ENCODE measurements at regions not wholly inside any gene's neighbourhood (a gene's known extent, or its start where the extent isn't known, plus 50 kb on each side); places are given as distances from the start of the nearest gene placed in this dataset.

DNA sequence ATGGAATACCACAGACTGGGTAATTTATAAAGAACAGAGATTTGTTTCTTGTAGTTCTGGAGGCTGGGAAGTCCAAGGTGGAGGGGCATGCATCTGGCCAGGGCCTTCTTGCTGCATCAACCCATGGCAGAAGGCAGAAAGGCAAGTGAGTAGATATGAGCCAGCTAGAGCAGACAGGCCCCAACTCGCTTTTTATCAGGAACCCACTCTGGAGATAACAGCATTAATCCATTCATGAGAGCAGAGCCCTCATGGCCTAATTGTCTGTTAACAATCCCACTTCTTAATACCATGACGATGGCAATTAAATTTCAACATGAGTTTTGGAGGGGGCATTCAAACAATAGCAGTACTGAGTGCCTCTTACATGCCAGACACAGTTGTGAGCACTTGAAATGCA is 87.2 kb upstream of the SOX13 start:
- intact Hi-C loops (cut with micrococcal nuclease) (no loop called here), dilution Hi-C loops (cut with MboI; ENCODE audit: extremely low pct_ligation_motif_present, low sequenced_read_pairs) (no loop called here)
- no peak for FAIRE-seq

More for the DNA sequence above, 87.2 kb upstream of the SOX13 start:
- no peak for DNase-seq (ENCODE audit: low read depth, low spot score)
- Histone ChIP-seq H3K9ac (replicated peaks; ENCODE audit: extremely low read depth, insufficient read depth, low read length) (no peak overlapping the region), H3K79me2 (ENCODE audit: control insufficient read depth, insufficient read depth, low read length) (no peaks in the 10 kb centered on the region), H4K20me1 (replicated peaks; ENCODE audit: control insufficient read depth, extremely low read depth, insufficient read depth, low read length) (no peaks in the 10 kb centered on the region), H3K9me1 (replicated peaks; ENCODE audit: control insufficient read depth, extremely low read depth, insufficient read depth, low read length) (no peaks in the 10 kb centered on the region), H3K27me3 (ENCODE audit: control insufficient read depth in 2 of 2, insufficient read depth in 2 of 2, low read length in 2 of 2) (peaks cover 7 to 8% of the 10 kb centered on the region in 2 experiments), H3K4me3 (replicated peaks in 1 of 3; ENCODE audit: insufficient read depth in 1 of 3, low read depth in 1 of 3, low read length in 3 of 3) (no peak overlapping the region), H3K4me1 (ENCODE audit: control insufficient read depth, extremely low read depth, insufficient read depth, low read length) (no peaks in the 10 kb centered on the region), H3K36me3 (ENCODE audit: control insufficient read depth in 2 of 2, extremely low read depth in 1 of 2, insufficient read depth in 2 of 2, low read length in 2 of 2) (no peaks in the 10 kb centered on the region), H3K4me2 (ENCODE audit: insufficient read depth, low read length) (no peak overlapping the region), H3K9me3 (replicated peaks; ENCODE audit: control insufficient read depth, insufficient read depth, low read length) (no peaks in the 10 kb centered on the region), H2AFZ (ENCODE audit: low read depth, low read length) (no peak overlapping the region), H3K27ac (ENCODE audit: insufficient read depth, low read depth, low read length) (no peak overlapping the region)
- TF ChIP-seq POLR2AphosphoS5 (IDR thresholded peaks at IDR 0.05; ENCODE audit: insufficient read depth, low read depth, low read length) (no peak), POLR2A (IDR thresholded peaks at IDR 0.05; ENCODE audit: low read depth, low read length) (no peak), FOS (IDR thresholded peaks at IDR 0.05; ENCODE audit: borderline replicate concordance, insufficient read depth, low read length) (no peak), MYC (IDR thresholded peaks at IDR 0.05; ENCODE audit: low read depth, low read length) (no peak), GATA2 (IDR thresholded peaks at IDR 0.05; ENCODE audit: insufficient read depth, insufficient read length, low read depth, low read length) (no peak), JUN (IDR thresholded peaks at IDR 0.05; ENCODE audit: borderline replicate concordance, insufficient read depth, insufficient read length, low read depth) (no peak), EZH2 (IDR thresholded peaks at IDR 0.05; ENCODE audit: borderline replicate concordance, low read depth, low read length, severe bottlenecking) (no peak)
- TF ChIP-seq, protein P1, sequence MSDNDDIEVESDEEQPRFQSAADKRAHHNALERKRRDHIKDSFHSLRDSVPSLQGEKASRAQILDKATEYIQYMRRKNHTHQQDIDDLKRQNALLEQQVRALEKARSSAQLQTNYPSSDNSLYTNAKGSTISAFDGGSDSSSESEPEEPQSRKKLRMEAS (IDR thresholded peaks at IDR 0.05; ENCODE audit: insufficient read depth, insufficient read length) = no peak
- TF ChIP-seq, protein P2, sequence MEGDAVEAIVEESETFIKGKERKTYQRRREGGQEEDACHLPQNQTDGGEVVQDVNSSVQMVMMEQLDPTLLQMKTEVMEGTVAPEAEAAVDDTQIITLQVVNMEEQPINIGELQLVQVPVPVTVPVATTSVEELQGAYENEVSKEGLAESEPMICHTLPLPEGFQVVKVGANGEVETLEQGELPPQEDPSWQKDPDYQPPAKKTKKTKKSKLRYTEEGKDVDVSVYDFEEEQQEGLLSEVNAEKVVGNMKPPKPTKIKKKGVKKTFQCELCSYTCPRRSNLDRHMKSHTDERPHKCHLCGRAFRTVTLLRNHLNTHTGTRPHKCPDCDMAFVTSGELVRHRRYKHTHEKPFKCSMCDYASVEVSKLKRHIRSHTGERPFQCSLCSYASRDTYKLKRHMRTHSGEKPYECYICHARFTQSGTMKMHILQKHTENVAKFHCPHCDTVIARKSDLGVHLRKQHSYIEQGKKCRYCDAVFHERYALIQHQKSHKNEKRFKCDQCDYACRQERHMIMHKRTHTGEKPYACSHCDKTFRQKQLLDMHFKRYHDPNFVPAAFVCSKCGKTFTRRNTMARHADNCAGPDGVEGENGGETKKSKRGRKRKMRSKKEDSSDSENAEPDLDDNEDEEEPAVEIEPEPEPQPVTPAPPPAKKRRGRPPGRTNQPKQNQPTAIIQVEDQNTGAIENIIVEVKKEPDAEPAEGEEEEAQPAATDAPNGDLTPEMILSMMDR (IDR thresholded peaks at IDR 0.05; ENCODE audit: extremely low read depth in 1 of 2, insufficient read depth in 1 of 2, low read depth in 1 of 2, low read length in 2 of 2) = no peak
- ChIA-PET POLR2A (no interaction called here), CTCF (no interaction called here)
- no TSS peak for BruUV-seq (replicated peaks)
